ENCODE measurements at regions not wholly inside any gene's neighbourhood (a gene's known extent, or its start where the extent isn't known, plus 50 kb on each side); places are given as distances from the start of the nearest gene placed in this dataset.

- ATAC-seq (no peak), DNase-seq (no peak)
- H3K36me3 ChIP-seq = no peaks in the 10 kb centered on the region
- H3K27ac ChIP-seq = no peak overlapping the region
- H3K27me3 ChIP-seq = no peaks in the 10 kb centered on the region
- no peaks in the 10 kb centered on the region for H3K9me3 ChIP-seq
- peaks cover 11 to 27% of the 10 kb centered on the region in 2 donors for H3K4me1 ChIP-seq
- intact Hi-C loops (cut with DNase I) = loop anchor here in 1 of 2 donors (10.0 kb wide), 1 partner anchor 105 kb away; no protein-coding TSS in a partner anchor
- H3K4me3 ChIP-seq = no peak overlapping the region
- no peak for TF ChIP-seq CTCF (IDR thresholded peaks at IDR 0.05)
These were observed 61.0 kb downstream of the IER5 start for GRCh38 chr1:181149326-181150125.

GRCh38 chr1:181150273-181150672, 61.8 kb downstream of the IER5 start:
- no peak for ATAC-seq
- TF ChIP-seq CTCF (IDR thresholded peaks at IDR 0.05) = no peak
- DNase-seq = no peak
- intact Hi-C loops (cut with DNase I) = no loop called here
- Histone ChIP-seq H3K9me3 (no peaks in the 10 kb centered on the region), H3K36me3 (no peaks in the 10 kb centered on the region), H3K4me1 (peaks cover 11 to 27% of the 10 kb centered on the region in 2 donors), H3K4me3 (no peak overlapping the region), H3K27me3 (no peaks in the 10 kb centered on the region), H3K27ac (no peak overlapping the region)

GRCh38 chr1:181150842-181151241, 62.3 kb downstream of the IER5 start:
- H3K4me1 ChIP-seq = peaks cover 11 to 27% of the 10 kb centered on the region in 2 donors
- DNase-seq (no peak), ATAC-seq (no peak)
- H3K27me3 ChIP-seq = no peaks in the 10 kb centered on the region
- intact Hi-C loops (cut with DNase I) = no loop called here
- H3K36me3 ChIP-seq = no peaks in the 10 kb centered on the region
- H3K27ac ChIP-seq = no peak overlapping the region
- H3K9me3 ChIP-seq = no peaks in the 10 kb centered on the region
- H3K4me3 ChIP-seq = no peak overlapping the region
- TF ChIP-seq CTCF (IDR thresholded peaks at IDR 0.05) = no peak

GRCh38 chr1:181151378-181152326, 63.2 kb downstream of the IER5 start:
- TF ChIP-seq CTCF (IDR thresholded peaks at IDR 0.05) = no peak

More at GRCh38 chr1:181151378-181152326, 63.2 kb downstream of the IER5 start:
- Histone ChIP-seq H3K36me3 (no peaks in the 10 kb centered on the region), H3K27me3 (no peaks in the 10 kb centered on the region), H3K9me3 (no peaks in the 10 kb centered on the region), H3K4me1 (peaks cover 11 to 27% of the 10 kb centered on the region in 2 donors), H3K27ac (no peak overlapping the region), H3K4me3 (no peak overlapping the region)
- intact Hi-C loops (cut with DNase I) = no loop called here
- no peak for DNase-seq
- no peak for ATAC-seq
